ENCODE measurements at regions not wholly inside any gene's neighbourhood (a gene's known extent, or its start where the extent isn't known, plus 50 kb on each side); places are given as distances from the start of the nearest gene placed in this dataset.

- TF ChIP-seq CTCF (IDR thresholded peaks at IDR 0.05), result no peak
- no peak for TF ChIP-seq POLR2A (IDR thresholded peaks at IDR 0.05)
- no peak for TF ChIP-seq POLR2AphosphoS5 (IDR thresholded peaks at IDR 0.05)
- no peak for TF ChIP-seq EP300 (IDR thresholded peaks at IDR 0.05)
Observed at GRCh38 chr4:79034544-79034943, 95.3 kb upstream of the PAQR3 start.

Measured in stomach (tissue), 4 donors.